Stimulated activated effector memory CD8-positive, alpha-beta T cell treated with anti-CD3 and anti-CD28 coated beads, Interleukin-12 subunit alpha, Interleukin-12 subunit beta, amount 100 ng/mL, for 72 hours (primary cell): ENCODE measurements at regions not wholly inside any gene's neighbourhood (a gene's known extent, or its start where the extent isn't known, plus 50 kb on each side); places are given as distances from the start of the nearest gene placed in this dataset.

Experiments used
- ATAC-seq: fragments of 150-1000 bp; cut with Tn5 transposase; 2 replicates; pipeline ENCODE4 v1.10.0; 2021
- DNase-seq, 2 donors: peaks; one replicate each; pipeline ENCODE4 v3.0.0; 2021 to 2022; ENCODE audit warnings: low spot score in 2 of 2
- H3K27ac Mint-ChIP-seq: one replicate; pipeline ENCODE4 v1.8.0; 2022; ENCODE audit warnings: mild to moderate bottlenecking, mixed read lengths
- H3K36me3 Mint-ChIP-seq: one replicate; pipeline ENCODE4 v1.8.0; 2022; ENCODE audit warnings: mild to moderate bottlenecking, mixed read lengths
- H3K4me1 Mint-ChIP-seq: one replicate; pipeline ENCODE4 v1.8.0; 2022; ENCODE audit warnings: mixed read lengths
- H3K4me3 Mint-ChIP-seq: one replicate; pipeline ENCODE4 v1.8.0; 2022; ENCODE audit warnings: mild to moderate bottlenecking, mixed read lengths
- H3K9me3 Mint-ChIP-seq: one replicate; pipeline ENCODE4 v1.8.0; 2022; ENCODE audit warnings: mixed read lengths

GRCh38 chr21:16154951-16155635 lies 425.3 kb downstream of the USP25 start:
- no peaks in the 10 kb centered on the region for H3K4me1 Mint-ChIP-seq
- H3K27ac Mint-ChIP-seq, result no peak overlapping the region
- no peak overlapping the region for H3K4me3 Mint-ChIP-seq
- H3K36me3 Mint-ChIP-seq, result no peaks in the 10 kb centered on the region
- H3K9me3 Mint-ChIP-seq, result peaks cover 3% of the 10 kb centered on the region
- ATAC-seq, result no peak
- no peak for DNase-seq

GRCh38 chr21:16156841-16157489 lies 427.2 kb downstream of the USP25 start:
- ATAC-seq, result no peak
- H3K4me1 Mint-ChIP-seq, result no peaks in the 10 kb centered on the region
- H3K27ac Mint-ChIP-seq, result no peak overlapping the region
- no peak overlapping the region for H3K4me3 Mint-ChIP-seq
- DNase-seq, result no peak
- peaks cover 3% of the 10 kb centered on the region for H3K9me3 Mint-ChIP-seq
- no peaks in the 10 kb centered on the region for H3K36me3 Mint-ChIP-seq

GRCh38 chr21:16159213-16159970 lies 429.6 kb downstream of the USP25 start:
- DNase-seq, result no peak
- H3K36me3 Mint-ChIP-seq, result no peaks in the 10 kb centered on the region
- no peaks in the 10 kb centered on the region for H3K4me1 Mint-ChIP-seq
- H3K27ac Mint-ChIP-seq, result no peak overlapping the region
- no peaks in the 10 kb centered on the region for H3K9me3 Mint-ChIP-seq
- H3K4me3 Mint-ChIP-seq, result no peak overlapping the region
- no peak for ATAC-seq

- no peak overlapping the region for H3K4me3 Mint-ChIP-seq
- no peaks in the 10 kb centered on the region for H3K36me3 Mint-ChIP-seq
- no peaks in the 10 kb centered on the region for H3K4me1 Mint-ChIP-seq
- no peak for ATAC-seq
- no peaks in the 10 kb centered on the region for H3K9me3 Mint-ChIP-seq
- DNase-seq, result no peak
- no peak overlapping the region for H3K27ac Mint-ChIP-seq
These were observed 430.2 kb downstream of the USP25 start for GRCh38 chr21:16159971-16160350.

- no peaks in the 10 kb centered on the region for H3K36me3 Mint-ChIP-seq
- ATAC-seq, result no peak
These were observed 433.2 kb downstream of the USP25 start for GRCh38 chr21:16162953-16163352.

GRCh38 chr21:16169102-16169511 lies 439.3 kb downstream of the USP25 start:
- Mint-ChIP-seq H3K9me3 (no peaks in the 10 kb centered on the region), H3K4me1 (no peaks in the 10 kb centered on the region), H3K27ac (no peak overlapping the region), H3K4me3 (no peak overlapping the region), H3K36me3 (no peaks in the 10 kb centered on the region)
- ATAC-seq (no peak), DNase-seq (no peak)

More at GRCh38 chr21:16162953-16163352, 433.2 kb downstream of the USP25 start:
- H3K4me1 Mint-ChIP-seq, result no peaks in the 10 kb centered on the region
- no peaks in the 10 kb centered on the region for H3K9me3 Mint-ChIP-seq
- no peak overlapping the region for H3K4me3 Mint-ChIP-seq
- no peak overlapping the region for H3K27ac Mint-ChIP-seq
- no peak for DNase-seq

- peaks cover 2% of the 10 kb centered on the region for H3K9me3 Mint-ChIP-seq
- no peaks in the 10 kb centered on the region for H3K4me1 Mint-ChIP-seq
- no peak overlapping the region for H3K4me3 Mint-ChIP-seq
- DNase-seq, result no peak
- H3K27ac Mint-ChIP-seq, result no peak overlapping the region
- no peak for ATAC-seq
- no peaks in the 10 kb centered on the region for H3K36me3 Mint-ChIP-seq
These were observed 440.0 kb downstream of the USP25 start for GRCh38 chr21:16169779-16170178.

- H3K9me3 Mint-ChIP-seq, result peaks cover 2% of the 10 kb centered on the region
- no peak overlapping the region for H3K27ac Mint-ChIP-seq
- no peak overlapping the region for H3K4me3 Mint-ChIP-seq
- ATAC-seq (no peak), DNase-seq (no peak)
- no peaks in the 10 kb centered on the region for H3K36me3 Mint-ChIP-seq
- H3K4me1 Mint-ChIP-seq, result no peaks in the 10 kb centered on the region
These were observed 446.8 kb downstream of the USP25 start for GRCh38 chr21:16176570-16176969.

GRCh38 chr21:16177532-16177931 lies 447.8 kb downstream of the USP25 start:
- ATAC-seq, result no peak
- Mint-ChIP-seq H3K27ac (no peak overlapping the region), H3K4me3 (no peak overlapping the region), H3K36me3 (no peaks in the 10 kb centered on the region), H3K4me1 (no peaks in the 10 kb centered on the region), H3K9me3 (peaks cover 2% of the 10 kb centered on the region)
- no peak for DNase-seq

GRCh38 chr21:16179773-16180172 lies 450.0 kb downstream of the USP25 start:
- ATAC-seq (no peak), DNase-seq (no peak)
- Mint-ChIP-seq H3K27ac (no peak overlapping the region), H3K4me3 (no peak overlapping the region), H3K9me3 (peaks cover under 1% of the 10 kb centered on the region), H3K36me3 (no peaks in the 10 kb centered on the region), H3K4me1 (no peaks in the 10 kb centered on the region)

- Mint-ChIP-seq H3K36me3 (no peaks in the 10 kb centered on the region), H3K9me3 (no peaks in the 10 kb centered on the region), H3K27ac (no peak overlapping the region), H3K4me1 (no peaks in the 10 kb centered on the region), H3K4me3 (no peak overlapping the region)
- ATAC-seq, result no peak
- no peak for DNase-seq
These were observed 450.8 kb downstream of the USP25 start for GRCh38 chr21:16180614-16181013.

- no peak overlapping the region for H3K4me3 Mint-ChIP-seq
- ATAC-seq (no peak), DNase-seq (no peak)
- no peaks in the 10 kb centered on the region for H3K36me3 Mint-ChIP-seq
- H3K4me1 Mint-ChIP-seq, result no peaks in the 10 kb centered on the region
- no peaks in the 10 kb centered on the region for H3K9me3 Mint-ChIP-seq
- H3K27ac Mint-ChIP-seq, result no peak overlapping the region
These were observed 451.2 kb downstream of the USP25 start for GRCh38 chr21:16181018-16181417.

- H3K27ac Mint-ChIP-seq, result no peak overlapping the region
- DNase-seq (no peak), ATAC-seq (no peak)
- H3K4me3 Mint-ChIP-seq, result no peak overlapping the region
- H3K36me3 Mint-ChIP-seq, result no peaks in the 10 kb centered on the region
- H3K9me3 Mint-ChIP-seq, result peaks cover 11% of the 10 kb centered on the region
- H3K4me1 Mint-ChIP-seq, result no peaks in the 10 kb centered on the region
These were observed 456.0 kb downstream of the USP25 start for GRCh38 chr21:16185766-16186165.

- ATAC-seq, result no peak
- no peak for DNase-seq
- Mint-ChIP-seq H3K9me3 (peaks cover 13% of the 10 kb centered on the region), H3K27ac (no peak overlapping the region), H3K4me1 (no peaks in the 10 kb centered on the region), H3K36me3 (no peaks in the 10 kb centered on the region), H3K4me3 (no peak overlapping the region)
These were observed 457.0 kb downstream of the USP25 start for GRCh38 chr21:16186742-16187141.

- Mint-ChIP-seq H3K36me3 (no peaks in the 10 kb centered on the region), H3K4me3 (no peak overlapping the region), H3K9me3 (peaks cover 13% of the 10 kb centered on the region), H3K27ac (no peak overlapping the region), H3K4me1 (no peaks in the 10 kb centered on the region)
- no peak for ATAC-seq
- no peak for DNase-seq
These were observed 458.0 kb downstream of the USP25 start for GRCh38 chr21:16187603-16188301.
